ENCODE measurements at regions not wholly inside any gene's neighbourhood (a gene's known extent, or its start where the extent isn't known, plus 50 kb on each side); places are given as distances from the start of the nearest gene placed in this dataset.

- H3K4me1 ChIP-seq (ENCODE audit: insufficient read depth, low read length), result peaks cover 5% of the 10 kb centered on the region
- H3K4me3 ChIP-seq (ENCODE audit: low read depth in 1 of 2, low read length in 2 of 2), result no peak overlapping the region
- H3K9ac ChIP-seq (ENCODE audit: low read length), result no peak overlapping the region
- no peaks in the 10 kb centered on the region for H3K36me3 ChIP-seq (ENCODE audit: insufficient read depth, low read length)
- H3K27ac ChIP-seq (ENCODE audit: low read depth, low read length), result no peak overlapping the region
- no peaks in the 10 kb centered on the region for H3K27me3 ChIP-seq (ENCODE audit: control insufficient read depth in 1 of 2, insufficient read depth in 2 of 2, low read length in 2 of 2)
- H3K9me3 ChIP-seq (ENCODE audit: low read length), result no peaks in the 10 kb centered on the region
These were observed 186.7 kb downstream of the TDRD15 start for GRCh38 chr2:21310493-21310892.

GRCh38 chr2:21314322-21314835, 190.6 kb downstream of the TDRD15 start:
- Histone ChIP-seq H3K9me3 (ENCODE audit: low read length) (no peaks in the 10 kb centered on the region), H3K4me1 (ENCODE audit: insufficient read depth, low read length) (peaks cover 5% of the 10 kb centered on the region), H3K4me3 (ENCODE audit: low read depth in 1 of 2, low read length in 2 of 2) (no peak overlapping the region), H3K27ac (ENCODE audit: low read depth, low read length) (no peak overlapping the region), H3K36me3 (ENCODE audit: insufficient read depth, low read length) (no peaks in the 10 kb centered on the region), H3K27me3 (ENCODE audit: control insufficient read depth in 1 of 2, insufficient read depth in 2 of 2, low read length in 2 of 2) (no peaks in the 10 kb centered on the region), H3K9ac (ENCODE audit: low read length) (no peak overlapping the region)

GRCh38 chr2:21317131-21317530, 193.4 kb downstream of the TDRD15 start:
- no peaks in the 10 kb centered on the region for H3K9me3 ChIP-seq (ENCODE audit: low read length)
- no peaks in the 10 kb centered on the region for H3K27me3 ChIP-seq (ENCODE audit: control insufficient read depth in 1 of 2, insufficient read depth in 2 of 2, low read length in 2 of 2)
- peaks cover 5% of the 10 kb centered on the region for H3K4me1 ChIP-seq (ENCODE audit: insufficient read depth, low read length)
- no peak overlapping the region for H3K27ac ChIP-seq (ENCODE audit: low read depth, low read length)
- no peaks in the 10 kb centered on the region for H3K36me3 ChIP-seq (ENCODE audit: insufficient read depth, low read length)
- H3K9ac ChIP-seq (ENCODE audit: low read length), result no peak overlapping the region
- no peak overlapping the region for H3K4me3 ChIP-seq (ENCODE audit: low read depth in 1 of 2, low read length in 2 of 2)

- H3K9me3 ChIP-seq (ENCODE audit: low read length), result no peaks in the 10 kb centered on the region
- no peaks in the 10 kb centered on the region for H3K36me3 ChIP-seq (ENCODE audit: insufficient read depth, low read length)
- H3K9ac ChIP-seq (ENCODE audit: low read length), result no peak overlapping the region
- H3K27me3 ChIP-seq (ENCODE audit: control insufficient read depth in 1 of 2, insufficient read depth in 2 of 2, low read length in 2 of 2), result no peaks in the 10 kb centered on the region
- no peak overlapping the region for H3K4me3 ChIP-seq (ENCODE audit: low read depth in 1 of 2, low read length in 2 of 2)
- H3K4me1 ChIP-seq (ENCODE audit: insufficient read depth, low read length), result peaks cover 5% of the 10 kb centered on the region
- H3K27ac ChIP-seq (ENCODE audit: low read depth, low read length), result no peak overlapping the region
These were observed 194.5 kb downstream of the TDRD15 start for GRCh38 chr2:21318263-21318662.

- Histone ChIP-seq H3K4me1 (ENCODE audit: insufficient read depth, low read length) (no peaks in the 10 kb centered on the region), H3K9me3 (ENCODE audit: low read length) (no peaks in the 10 kb centered on the region), H3K4me3 (ENCODE audit: low read depth in 1 of 2, low read length in 2 of 2) (no peak overlapping the region), H3K27ac (ENCODE audit: low read depth, low read length) (no peak overlapping the region), H3K36me3 (ENCODE audit: insufficient read depth, low read length) (no peaks in the 10 kb centered on the region), H3K27me3 (ENCODE audit: control insufficient read depth in 1 of 2, insufficient read depth in 2 of 2, low read length in 2 of 2) (no peaks in the 10 kb centered on the region), H3K9ac (ENCODE audit: low read length) (no peak overlapping the region)
These were observed 202.4 kb downstream of the TDRD15 start for GRCh38 chr2:21326152-21326551.

GRCh38 chr2:21328177-21328576, 204.4 kb downstream of the TDRD15 start:
- Histone ChIP-seq H3K4me1 (ENCODE audit: insufficient read depth, low read length) (no peaks in the 10 kb centered on the region), H3K9ac (ENCODE audit: low read length) (no peak overlapping the region), H3K36me3 (ENCODE audit: insufficient read depth, low read length) (no peaks in the 10 kb centered on the region), H3K4me3 (ENCODE audit: low read depth in 1 of 2, low read length in 2 of 2) (no peak overlapping the region), H3K9me3 (ENCODE audit: low read length) (no peaks in the 10 kb centered on the region), H3K27ac (ENCODE audit: low read depth, low read length) (no peak overlapping the region), H3K27me3 (ENCODE audit: control insufficient read depth in 1 of 2, insufficient read depth in 2 of 2, low read length in 2 of 2) (no peaks in the 10 kb centered on the region)

GRCh38 chr2:21330786-21331391, 207.1 kb downstream of the TDRD15 start:
- Histone ChIP-seq H3K9ac (ENCODE audit: low read length) (no peak overlapping the region), H3K4me1 (ENCODE audit: insufficient read depth, low read length) (no peaks in the 10 kb centered on the region), H3K27ac (ENCODE audit: low read depth, low read length) (no peak overlapping the region), H3K4me3 (ENCODE audit: low read depth in 1 of 2, low read length in 2 of 2) (no peak overlapping the region), H3K36me3 (ENCODE audit: insufficient read depth, low read length) (no peaks in the 10 kb centered on the region), H3K27me3 (ENCODE audit: control insufficient read depth in 1 of 2, insufficient read depth in 2 of 2, low read length in 2 of 2) (no peaks in the 10 kb centered on the region), H3K9me3 (ENCODE audit: low read length) (no peaks in the 10 kb centered on the region)

GRCh38 chr2:21331625-21332370, 208.0 kb downstream of the TDRD15 start:
- no peaks in the 10 kb centered on the region for H3K27me3 ChIP-seq (ENCODE audit: control insufficient read depth in 1 of 2, insufficient read depth in 2 of 2, low read length in 2 of 2)
- H3K9me3 ChIP-seq (ENCODE audit: low read length), result no peaks in the 10 kb centered on the region
- H3K27ac ChIP-seq (ENCODE audit: low read depth, low read length), result no peak overlapping the region
- H3K36me3 ChIP-seq (ENCODE audit: insufficient read depth, low read length), result no peaks in the 10 kb centered on the region
- no peak overlapping the region for H3K4me3 ChIP-seq (ENCODE audit: low read depth in 1 of 2, low read length in 2 of 2)
- H3K4me1 ChIP-seq (ENCODE audit: insufficient read depth, low read length), result no peaks in the 10 kb centered on the region
- H3K9ac ChIP-seq (ENCODE audit: low read length), result no peak overlapping the region

- H3K4me1 ChIP-seq (ENCODE audit: insufficient read depth, low read length), result no peaks in the 10 kb centered on the region
- H3K4me3 ChIP-seq (ENCODE audit: low read depth in 1 of 2, low read length in 2 of 2), result no peak overlapping the region
- H3K9ac ChIP-seq (ENCODE audit: low read length), result no peak overlapping the region
- no peaks in the 10 kb centered on the region for H3K36me3 ChIP-seq (ENCODE audit: insufficient read depth, low read length)
- no peak overlapping the region for H3K27ac ChIP-seq (ENCODE audit: low read depth, low read length)
- no peaks in the 10 kb centered on the region for H3K27me3 ChIP-seq (ENCODE audit: control insufficient read depth in 1 of 2, insufficient read depth in 2 of 2, low read length in 2 of 2)
- H3K9me3 ChIP-seq (ENCODE audit: low read length), result no peaks in the 10 kb centered on the region
These were observed 209.3 kb downstream of the TDRD15 start for GRCh38 chr2:21332993-21333625.

GRCh38 chr2:21333684-21334083, 209.9 kb downstream of the TDRD15 start:
- H3K9me3 ChIP-seq (ENCODE audit: low read length), result no peaks in the 10 kb centered on the region

GRCh38 chr2:21346984-21347383, 223.2 kb downstream of the TDRD15 start:
- Histone ChIP-seq H3K36me3 (ENCODE audit: insufficient read depth, low read length) (no peaks in the 10 kb centered on the region), H3K4me3 (ENCODE audit: low read depth in 1 of 2, low read length in 2 of 2) (no peak overlapping the region), H3K9me3 (ENCODE audit: low read length) (no peaks in the 10 kb centered on the region), H3K27ac (ENCODE audit: low read depth, low read length) (no peak overlapping the region), H3K27me3 (ENCODE audit: control insufficient read depth in 1 of 2, insufficient read depth in 2 of 2, low read length in 2 of 2) (no peaks in the 10 kb centered on the region), H3K9ac (ENCODE audit: low read length) (no peak overlapping the region), H3K4me1 (ENCODE audit: insufficient read depth, low read length) (no peaks in the 10 kb centered on the region)

More at GRCh38 chr2:21333684-21334083, 209.9 kb downstream of the TDRD15 start:
- Histone ChIP-seq H3K27ac (ENCODE audit: low read depth, low read length) (no peak overlapping the region), H3K9ac (ENCODE audit: low read length) (no peak overlapping the region), H3K4me3 (ENCODE audit: low read depth in 1 of 2, low read length in 2 of 2) (no peak overlapping the region), H3K4me1 (ENCODE audit: insufficient read depth, low read length) (no peaks in the 10 kb centered on the region), H3K36me3 (ENCODE audit: insufficient read depth, low read length) (no peaks in the 10 kb centered on the region), H3K27me3 (ENCODE audit: control insufficient read depth in 1 of 2, insufficient read depth in 2 of 2, low read length in 2 of 2) (no peaks in the 10 kb centered on the region)
